Liver (tissue), 8 donors: ENCODE measurements at regions not wholly inside any gene's neighbourhood (a gene's known extent, or its start where the extent isn't known, plus 50 kb on each side); places are given as distances from the start of the nearest gene placed in this dataset.

Experiments used
- DNase-seq: peaks from one replicate; pipeline ENCODE4 v3.0.0-alpha.2; 2017; ENCODE audit warnings: low spot score
- H3K27ac ChIP-seq, 2 donors: one replicate each; pipeline ENCODE4 v1.7.0; 2013; ENCODE audit warnings: inconsistent platforms in 2 of 2, low read length in 2 of 2, control low read depth in 1 of 2, low read depth in 1 of 2, mild to moderate bottlenecking in 1 of 2
- H3K27me3 ChIP-seq, 4 donors: one replicate each; pipeline versions ENCODE4 v1.6.1 to v1.7.0; 2013; ENCODE audit warnings: low read length in 3 of 4, inconsistent platforms in 1 of 4, mild to moderate bottlenecking in 1 of 4, moderate library complexity in 1 of 4; ENCODE audit not compliant: control insufficient read depth in 4 of 4, insufficient read depth in 4 of 4
- H3K36me3 ChIP-seq, 4 donors: one replicate each; pipeline versions ENCODE4 v1.6.1 to v1.7.0; 2013; ENCODE audit warnings: low read length in 3 of 4, mild to moderate bottlenecking in 3 of 4, low read depth in 1 of 4, moderate library complexity in 1 of 4; ENCODE audit not compliant: control insufficient read depth in 4 of 4, insufficient read depth in 3 of 4
- H3K4me1 ChIP-seq, 4 donors: one replicate each; pipeline versions ENCODE4 v1.6.1 to v1.7.0; 2013; ENCODE audit warnings: low read length in 3 of 4, mild to moderate bottlenecking in 3 of 4, moderate library complexity in 1 of 4; ENCODE audit not compliant: control insufficient read depth in 4 of 4, insufficient read depth in 4 of 4
- H3K4me3 ChIP-seq, 3 donors: one replicate each; pipeline versions ENCODE4 v1.6.1 to v1.7.0; 2013; ENCODE audit warnings: low read length in 3 of 3, control low read depth in 1 of 3, low read depth in 1 of 3, mild to moderate bottlenecking in 1 of 3
- H3K9ac ChIP-seq, 2 donors: one replicate each; pipeline ENCODE4 v1.7.0; 2013; ENCODE audit warnings: low read length in 2 of 2, mild to moderate bottlenecking in 2 of 2, moderate library complexity in 2 of 2, control low read depth in 1 of 2, low read depth in 1 of 2
- H3K9me3 ChIP-seq, 4 donors: one replicate each; pipeline versions ENCODE4 v1.6.1 to v1.7.0; 2013; ENCODE audit warnings: low read length in 3 of 4; ENCODE audit not compliant: control insufficient read depth in 4 of 4
- ATF3 ChIP-seq: IDR thresholded peaks from 2 replicates; pipeline ENCODE4 v1.6.1; 2016; ENCODE audit warnings: antibody characterized with exemption
- CTCF ChIP-seq: fragments of 150-350 bp; IDR thresholded peaks from 2 replicates; pipeline ENCODE4 v1.5.1; 2017; ENCODE audit warnings: improper control_type of control experiment, low read depth, low read length; ENCODE audit not compliant: missing input control
- FOXA1 ChIP-seq: IDR thresholded peaks from 2 replicates; pipeline ENCODE4 v1.6.1; 2016; ENCODE audit warnings: antibody characterized with exemption
- FOXA2 ChIP-seq: IDR thresholded peaks from 2 replicates; pipeline ENCODE4 v1.6.1; 2016; ENCODE audit warnings: antibody characterized with exemption
- GABPA ChIP-seq, 2 donors: IDR thresholded peaks in 1 of 2; conservative IDR thresholded peaks in 1 of 2; 2 replicates each; pipeline ENCODE4 v1.6.1; 2016; ENCODE audit warnings: antibody characterized with exemption in 2 of 2, mild to moderate bottlenecking in 1 of 2, moderate library complexity in 1 of 2
- HNF4A ChIP-seq, 2 donors: conservative IDR thresholded peaks; 2 replicates each; pipeline ENCODE4 v1.6.1; 2016; ENCODE audit warnings: antibody characterized with exemption in 2 of 2, mild to moderate bottlenecking in 2 of 2
- HNF4G ChIP-seq: IDR thresholded peaks from 2 replicates; pipeline ENCODE4 v1.6.1; 2016; ENCODE audit warnings: antibody characterized with exemption
- JUND ChIP-seq, 2 donors: IDR thresholded peaks; 2 replicates each; pipeline ENCODE4 v1.6.1; 2016; ENCODE audit warnings: antibody characterized with exemption in 2 of 2
- NR2F2 ChIP-seq: IDR thresholded peaks from 2 replicates; pipeline ENCODE4 v1.6.1; 2016; ENCODE audit warnings: antibody characterized with exemption
- RAD21 ChIP-seq, 2 donors: IDR thresholded peaks; 2 replicates each; pipeline ENCODE4 v1.6.1; 2016; ENCODE audit warnings: antibody characterized with exemption in 2 of 2, mild to moderate bottlenecking in 2 of 2
- REST ChIP-seq: IDR thresholded peaks from 2 replicates; pipeline ENCODE4 v1.6.1; 2016; ENCODE audit warnings: antibody characterized with exemption, mild to moderate bottlenecking
- RXRA ChIP-seq, 2 donors: IDR thresholded peaks; 2 replicates each; pipeline ENCODE4 v1.6.1; 2017 to 2018; ENCODE audit warnings: antibody characterized with exemption in 2 of 2, mild to moderate bottlenecking in 1 of 2
- SP1 ChIP-seq: IDR thresholded peaks from 2 replicates; pipeline ENCODE4 v1.6.1; 2018; ENCODE audit warnings: antibody characterized with exemption, mild to moderate bottlenecking
- YY1 ChIP-seq: IDR thresholded peaks from 2 replicates; pipeline ENCODE4 v1.6.1; 2016; ENCODE audit warnings: antibody characterized with exemption, mild to moderate bottlenecking
- WGBS: extraction: QIAGEN DNeasy Blood & Tissue Kit; methylation state at CpG from one replicate; pipeline ENCODE4 v1.1.7; 2013; 5-methylcytosine and 5-hydroxymethylcytosine counted together
- TF ChIP-seq, protein P1 (sequence below): IDR thresholded peaks from 2 replicates; pipeline ENCODE4 v1.6.1; 2016; ENCODE audit warnings: antibody characterized with exemption
- TF ChIP-seq, protein P2 (sequence below): IDR thresholded peaks from 2 replicates; pipeline ENCODE4 v1.6.1; 2016; ENCODE audit warnings: antibody characterized with exemption
- donor health status: healthy.
- donor health status: healthy.
- donor health status: healthy.
- donor health status: healthy.
- donor health status: healthy.

DNA sequence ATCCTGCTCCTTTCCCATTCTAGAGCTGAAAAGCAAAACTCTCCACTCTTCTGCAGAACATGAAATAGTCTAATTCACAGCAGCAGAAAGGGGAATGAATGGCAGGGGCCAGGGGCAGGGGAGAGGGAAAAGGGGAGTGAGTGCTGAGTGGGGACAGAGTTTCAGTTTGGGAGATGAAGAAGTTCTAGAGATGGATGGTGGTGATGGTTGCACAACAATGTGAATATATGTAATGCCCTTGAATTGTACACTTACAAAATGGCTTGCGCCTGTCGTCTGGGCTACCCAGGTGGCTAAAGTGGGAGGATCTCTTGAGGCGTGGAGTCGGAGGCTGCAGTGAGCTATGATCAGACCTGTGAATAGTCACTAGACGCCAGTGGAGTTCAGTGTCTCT is 78.5 kb upstream of the MEF2A start:
- Histone ChIP-seq H3K27ac (no peak overlapping the region), H3K4me3 (no peak overlapping the region), H3K36me3 (no peaks in the 10 kb centered on the region), H3K4me1 (peaks cover 0 to 3% (median 1%) of the 10 kb centered on the region in 4 donors), H3K9me3 (no peaks in the 10 kb centered on the region), H3K9ac (no peak overlapping the region), H3K27me3 (no peaks in the 10 kb centered on the region)
- DNase-seq: no peak
- 95% methylated on average over 5 of the region's 5 CpGs for WGBS
- TF ChIP-seq RAD21 (IDR thresholded peaks at IDR 0.05) (no peak), NR2F2 (no peak), JUND (IDR thresholded peaks at IDR 0.05) (no peak)

DNA sequence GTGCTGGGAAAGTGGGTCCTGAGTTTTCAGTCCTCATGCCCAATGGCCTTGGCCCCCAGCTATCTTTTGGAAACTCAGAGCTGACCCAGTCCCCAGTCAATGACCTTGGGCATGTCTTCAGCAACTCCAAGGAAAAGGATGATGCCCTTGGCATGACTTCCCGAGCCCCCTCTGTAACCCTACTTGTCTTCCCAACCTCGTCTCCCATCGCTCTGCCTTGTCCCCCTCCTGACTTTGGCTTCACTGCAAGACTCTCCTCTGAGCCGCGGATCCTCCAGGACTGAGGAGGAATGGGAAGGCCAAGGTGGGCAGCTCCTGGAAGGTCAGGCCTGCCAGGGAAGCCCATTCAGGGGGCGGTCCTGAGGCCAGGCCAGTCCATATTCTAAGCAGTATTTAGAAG is 73.5 kb upstream of the MEF2A start:
- H3K4me1 ChIP-seq: no peaks in the 10 kb centered on the region
- no peak overlapping the region for H3K4me3 ChIP-seq
- no peaks in the 10 kb centered on the region for H3K27me3 ChIP-seq
- H3K9ac ChIP-seq: no peak overlapping the region
- no peaks in the 10 kb centered on the region for H3K36me3 ChIP-seq
- TF ChIP-seq CTCF (no peak), RXRA (IDR thresholded peaks at IDR 0.05) (no peak), RAD21 (IDR thresholded peaks at IDR 0.05) (no peak), SP1 (no peak), JUND (IDR thresholded peaks at IDR 0.05) (no peak), FOXA1 (no peak), GABPA (IDR thresholded peaks at IDR 0.05 in 1 of 2, conservative IDR thresholded peaks at IDR 0.05 in 1 of 2) (no peak), FOXA2 (no peak), NR2F2 (no peak), YY1 (no peak), HNF4G (no peak), HNF4A (conservative IDR thresholded peaks at IDR 0.05) (no peak), REST (no peak), ATF3 (no peak)
- TF ChIP-seq, protein P1, sequence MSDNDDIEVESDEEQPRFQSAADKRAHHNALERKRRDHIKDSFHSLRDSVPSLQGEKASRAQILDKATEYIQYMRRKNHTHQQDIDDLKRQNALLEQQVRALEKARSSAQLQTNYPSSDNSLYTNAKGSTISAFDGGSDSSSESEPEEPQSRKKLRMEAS: no peak
- TF ChIP-seq, protein P2, sequence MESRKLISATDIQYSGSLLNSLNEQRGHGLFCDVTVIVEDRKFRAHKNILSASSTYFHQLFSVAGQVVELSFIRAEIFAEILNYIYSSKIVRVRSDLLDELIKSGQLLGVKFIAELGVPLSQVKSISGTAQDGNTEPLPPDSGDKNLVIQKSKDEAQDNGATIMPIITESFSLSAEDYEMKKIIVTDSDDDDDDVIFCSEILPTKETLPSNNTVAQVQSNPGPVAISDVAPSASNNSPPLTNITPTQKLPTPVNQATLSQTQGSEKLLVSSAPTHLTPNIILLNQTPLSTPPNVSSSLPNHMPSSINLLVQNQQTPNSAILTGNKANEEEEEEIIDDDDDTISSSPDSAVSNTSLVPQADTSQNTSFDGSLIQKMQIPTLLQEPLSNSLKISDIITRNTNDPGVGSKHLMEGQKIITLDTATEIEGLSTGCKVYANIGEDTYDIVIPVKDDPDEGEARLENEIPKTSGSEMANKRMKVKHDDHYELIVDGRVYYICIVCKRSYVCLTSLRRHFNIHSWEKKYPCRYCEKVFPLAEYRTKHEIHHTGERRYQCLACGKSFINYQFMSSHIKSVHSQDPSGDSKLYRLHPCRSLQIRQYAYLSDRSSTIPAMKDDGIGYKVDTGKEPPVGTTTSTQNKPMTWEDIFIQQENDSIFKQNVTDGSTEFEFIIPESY: no peak
- H3K27ac ChIP-seq: no peak overlapping the region
- DNase-seq: no peak
- WGBS: 97% methylated on average over 6 of the region's 6 CpGs
- H3K9me3 ChIP-seq: no peaks in the 10 kb centered on the region
